Upper lobe of left lung (tissue), 4 donors: ENCODE measurements at regions not wholly inside any gene's neighbourhood (a gene's known extent, or its start where the extent isn't known, plus 50 kb on each side); places are given as distances from the start of the nearest gene placed in this dataset.

Experiments
- CTCF ChIP-seq, 6 experiments: fragments of 450-650 bp in 4 of 6; fragments of 200-600 bp in 2 of 6; sonication (generic) in 2 of 6; IDR thresholded peaks; one replicate each; pipeline ENCODE4 v1.5.1; 2016 to 2019; ENCODE audit warnings: antibody characterized with exemption in 6 of 6
- EP300 ChIP-seq, 4 donors: sonication (generic); formaldehyde crosslinking; IDR thresholded peaks; one replicate each; pipeline ENCODE4 v1.5.1; 2017; ENCODE audit warnings: antibody characterized with exemption in 4 of 4, control low read depth in 2 of 4
- POLR2A ChIP-seq, 4 donors: fragments of 450-650 bp; IDR thresholded peaks; one replicate each; pipeline ENCODE4 v1.5.1; 2016 to 2017; ENCODE audit warnings: antibody characterized with exemption in 4 of 4, mild to moderate bottlenecking in 2 of 4
- POLR2AphosphoS5 ChIP-seq, 2 donors: sonication (generic); formaldehyde crosslinking; IDR thresholded peaks; one replicate each; pipeline ENCODE4 v1.5.1; 2017; ENCODE audit warnings: antibody characterized with exemption in 2 of 2

- TF ChIP-seq CTCF (IDR thresholded peaks at IDR 0.05) (no peak), EP300 (IDR thresholded peaks at IDR 0.05) (no peak), POLR2A (IDR thresholded peaks at IDR 0.05) (no peak), POLR2AphosphoS5 (IDR thresholded peaks at IDR 0.05) (no peak)
Measured at GRCh38 chr2:161042990-161043625, 117.1 kb upstream of the TANK start.
